Vagina (tissue), 2 donors: ENCODE measurements at regions not wholly inside any gene's neighbourhood (a gene's known extent, or its start where the extent isn't known, plus 50 kb on each side); places are given as distances from the start of the nearest gene placed in this dataset.

Experiments
- DNase-seq, 2 donors: peaks; one replicate each; pipeline ENCODE4 v3.0.0-alpha.2; 2017; ENCODE audit errors: extremely low spot score in 2 of 2
- H3K27ac ChIP-seq: fragments of 200-600 bp; sonication (generic); one replicate; pipeline ENCODE4 v1.5.1; 2019
- H3K27me3 ChIP-seq: fragments of 200-600 bp; sonication (generic); one replicate; pipeline ENCODE4 v1.5.1; 2019
- H3K36me3 ChIP-seq, 2 donors: fragments of 200-600 bp; sonication (generic); one replicate each; pipeline ENCODE4 v1.5.1; 2017 to 2019
- H3K4me1 ChIP-seq: fragments of 200-600 bp; sonication (generic); one replicate; pipeline ENCODE4 v1.5.1; 2019
- H3K4me3 ChIP-seq, 2 donors: fragments of 200-600 bp; sonication (generic); 1 replicate in 1 of 2; 2 replicates in 1 of 2; pipeline ENCODE4 v1.5.1; 2016 to 2019
- H3K9me3 ChIP-seq: fragments of 200-600 bp; sonication (generic); one replicate; pipeline ENCODE4 v1.5.1; 2019
- POLR2A ChIP-seq, 2 donors: fragments of 450-650 bp; IDR thresholded peaks; one replicate each; pipeline ENCODE4 v1.6.1; 2017; ENCODE audit warnings: antibody characterized with exemption in 2 of 2, mild to moderate bottlenecking in 2 of 2, moderate library complexity in 2 of 2
- POLR2AphosphoS5 ChIP-seq, 2 donors: sonication (generic); formaldehyde crosslinking; IDR thresholded peaks; one replicate each; pipeline ENCODE4 v1.9.0; 2017; ENCODE audit warnings: antibody characterized with exemption in 2 of 2, mild to moderate bottlenecking in 2 of 2, low read depth in 1 of 2; ENCODE audit not compliant: insufficient read depth in 1 of 2
- intact Hi-C: fragments of 100-400 bp; cut with DNase I; formaldehyde crosslinking; loops from one replicate; pipeline ENCODE4 v1.15.1; 2023
- TF ChIP-seq, protein P1 (sequence below), 3 experiments: fragments of 450-650 bp in 2 of 3; fragments of 200-600 bp in 1 of 3; sonication (generic) in 1 of 3; IDR thresholded peaks; one replicate each; pipeline ENCODE4 v1.5.1; 2017 to 2019; ENCODE audit warnings: antibody characterized with exemption in 3 of 3, mild to moderate bottlenecking in 2 of 3, moderate library complexity in 2 of 3

DNA sequence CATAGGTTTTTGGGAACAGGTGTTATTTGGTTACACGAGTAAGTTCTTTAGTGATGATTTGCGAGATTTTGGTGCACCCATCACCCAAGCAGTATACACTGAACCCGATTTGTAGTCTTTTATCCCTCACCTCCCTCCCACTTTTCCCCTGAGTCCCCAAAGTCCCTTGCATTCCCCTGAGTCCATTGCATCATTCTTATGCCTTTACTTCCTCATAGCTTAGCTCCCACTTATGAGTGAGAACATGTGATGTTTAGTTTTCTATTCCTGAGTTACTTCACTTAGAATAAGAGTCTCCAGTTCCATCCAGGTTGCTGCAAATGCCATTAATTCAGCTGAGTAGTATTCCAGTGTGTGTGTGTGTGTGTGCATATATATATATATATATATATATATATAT, 97.2 kb upstream of the EDNRB start:
- no peaks in the 10 kb centered on the region for H3K36me3 ChIP-seq
- DNase-seq: no peak
- TF ChIP-seq POLR2A (IDR thresholded peaks at IDR 0.05): no peak
- TF ChIP-seq POLR2AphosphoS5 (IDR thresholded peaks at IDR 0.05; ENCODE audit: insufficient read depth in 1 of 2, low read depth in 1 of 2): no peak
- TF ChIP-seq, protein P1, sequence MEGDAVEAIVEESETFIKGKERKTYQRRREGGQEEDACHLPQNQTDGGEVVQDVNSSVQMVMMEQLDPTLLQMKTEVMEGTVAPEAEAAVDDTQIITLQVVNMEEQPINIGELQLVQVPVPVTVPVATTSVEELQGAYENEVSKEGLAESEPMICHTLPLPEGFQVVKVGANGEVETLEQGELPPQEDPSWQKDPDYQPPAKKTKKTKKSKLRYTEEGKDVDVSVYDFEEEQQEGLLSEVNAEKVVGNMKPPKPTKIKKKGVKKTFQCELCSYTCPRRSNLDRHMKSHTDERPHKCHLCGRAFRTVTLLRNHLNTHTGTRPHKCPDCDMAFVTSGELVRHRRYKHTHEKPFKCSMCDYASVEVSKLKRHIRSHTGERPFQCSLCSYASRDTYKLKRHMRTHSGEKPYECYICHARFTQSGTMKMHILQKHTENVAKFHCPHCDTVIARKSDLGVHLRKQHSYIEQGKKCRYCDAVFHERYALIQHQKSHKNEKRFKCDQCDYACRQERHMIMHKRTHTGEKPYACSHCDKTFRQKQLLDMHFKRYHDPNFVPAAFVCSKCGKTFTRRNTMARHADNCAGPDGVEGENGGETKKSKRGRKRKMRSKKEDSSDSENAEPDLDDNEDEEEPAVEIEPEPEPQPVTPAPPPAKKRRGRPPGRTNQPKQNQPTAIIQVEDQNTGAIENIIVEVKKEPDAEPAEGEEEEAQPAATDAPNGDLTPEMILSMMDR (IDR thresholded peaks at IDR 0.05): no peak
- no peaks in the 10 kb centered on the region for H3K4me1 ChIP-seq
- H3K27ac ChIP-seq: no peak overlapping the region
- no peak overlapping the region for H3K4me3 ChIP-seq
- no peaks in the 10 kb centered on the region for H3K9me3 ChIP-seq
- H3K27me3 ChIP-seq: no peaks in the 10 kb centered on the region
- intact Hi-C loops: no loop called here

DNA sequence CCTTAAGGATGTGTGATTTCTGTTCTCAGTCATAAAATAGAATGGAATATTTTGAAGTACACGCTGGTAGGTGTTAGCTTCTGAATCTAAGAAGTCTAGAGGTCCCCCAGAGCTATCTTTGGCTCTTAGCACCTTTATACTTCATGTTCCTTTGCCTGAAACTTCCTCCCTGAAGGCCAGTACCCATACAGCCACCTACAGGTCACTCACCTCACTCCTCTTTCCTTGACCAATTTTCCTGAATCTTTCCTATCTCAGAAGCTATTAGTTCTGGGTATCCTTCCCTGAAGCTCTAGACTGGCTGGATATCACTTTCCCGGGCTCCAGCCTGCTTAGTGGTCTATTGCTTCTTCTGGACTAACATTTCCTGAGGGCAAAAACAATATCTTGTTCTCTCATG, 93.4 kb upstream of the EDNRB start:
- Histone ChIP-seq H3K9me3 (no peaks in the 10 kb centered on the region), H3K4me3 (no peak overlapping the region), H3K4me1 (no peaks in the 10 kb centered on the region), H3K36me3 (no peaks in the 10 kb centered on the region), H3K27me3 (no peaks in the 10 kb centered on the region), H3K27ac (no peak overlapping the region)
- DNase-seq: no peak
- intact Hi-C loops: no loop called here
- TF ChIP-seq, protein P1 (IDR thresholded peaks at IDR 0.05): no peak
- TF ChIP-seq POLR2AphosphoS5 (IDR thresholded peaks at IDR 0.05; ENCODE audit: insufficient read depth in 1 of 2, low read depth in 1 of 2): no peak
- TF ChIP-seq POLR2A (IDR thresholded peaks at IDR 0.05): no peak

DNA sequence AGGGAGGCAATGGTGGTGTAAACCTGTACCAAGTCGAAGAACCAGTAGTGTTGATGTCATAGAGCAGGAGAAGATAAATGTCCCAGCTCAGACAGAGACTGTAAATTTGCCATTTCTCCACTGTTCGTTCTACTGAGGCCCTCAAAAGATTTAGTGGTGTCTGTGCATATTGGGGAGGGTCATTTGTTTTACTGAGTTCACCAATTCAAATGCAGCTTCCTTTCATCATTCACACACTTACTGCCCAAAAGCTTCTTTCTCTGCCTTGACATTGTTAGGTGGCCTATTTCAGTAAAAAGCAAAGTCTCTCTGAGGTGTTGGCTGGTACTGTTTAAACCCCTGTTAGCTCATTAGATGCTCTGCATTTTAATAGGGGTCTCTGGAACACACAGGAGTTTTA, 86.2 kb upstream of the EDNRB start:
- H3K27me3 ChIP-seq: no peaks in the 10 kb centered on the region
- H3K4me3 ChIP-seq: no peak overlapping the region
- H3K4me1 ChIP-seq: no peaks in the 10 kb centered on the region
- H3K36me3 ChIP-seq: no peaks in the 10 kb centered on the region
- DNase-seq: no peak
- H3K9me3 ChIP-seq: no peaks in the 10 kb centered on the region
- TF ChIP-seq POLR2AphosphoS5 (IDR thresholded peaks at IDR 0.05; ENCODE audit: insufficient read depth in 1 of 2, low read depth in 1 of 2): no peak
- no peak for TF ChIP-seq POLR2A (IDR thresholded peaks at IDR 0.05)
- TF ChIP-seq, protein P1 (IDR thresholded peaks at IDR 0.05): no peak
- no peak overlapping the region for H3K27ac ChIP-seq
- intact Hi-C loops: no loop called here

DNA sequence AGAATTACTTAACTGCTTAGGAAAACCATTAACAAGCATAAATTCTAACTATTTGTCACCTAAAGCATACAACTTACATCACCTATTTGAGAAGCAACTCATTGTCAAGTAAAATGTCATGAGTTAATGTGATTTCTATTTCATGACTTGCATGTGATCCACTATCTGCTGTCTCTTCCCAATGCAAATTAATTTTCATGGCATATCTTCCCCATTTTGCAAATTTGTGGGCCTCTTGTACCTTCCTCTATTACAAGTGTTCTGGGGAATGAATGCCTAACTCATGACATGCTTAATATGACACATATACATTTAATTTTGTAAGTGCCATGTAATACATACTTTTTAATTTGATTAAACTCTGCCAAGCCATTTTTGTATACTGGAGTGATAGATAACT, 81.1 kb upstream of the EDNRB start:
- Histone ChIP-seq H3K9me3 (no peaks in the 10 kb centered on the region), H3K4me3 (no peak overlapping the region), H3K27ac (no peak overlapping the region), H3K27me3 (no peaks in the 10 kb centered on the region), H3K36me3 (no peaks in the 10 kb centered on the region), H3K4me1 (no peaks in the 10 kb centered on the region)
- DNase-seq: no peak
- intact Hi-C loops: no loop called here
- no peak for TF ChIP-seq POLR2A (IDR thresholded peaks at IDR 0.05)
- TF ChIP-seq, protein P1 (IDR thresholded peaks at IDR 0.05): no peak
- TF ChIP-seq POLR2AphosphoS5 (IDR thresholded peaks at IDR 0.05; ENCODE audit: insufficient read depth in 1 of 2, low read depth in 1 of 2): no peak

DNA sequence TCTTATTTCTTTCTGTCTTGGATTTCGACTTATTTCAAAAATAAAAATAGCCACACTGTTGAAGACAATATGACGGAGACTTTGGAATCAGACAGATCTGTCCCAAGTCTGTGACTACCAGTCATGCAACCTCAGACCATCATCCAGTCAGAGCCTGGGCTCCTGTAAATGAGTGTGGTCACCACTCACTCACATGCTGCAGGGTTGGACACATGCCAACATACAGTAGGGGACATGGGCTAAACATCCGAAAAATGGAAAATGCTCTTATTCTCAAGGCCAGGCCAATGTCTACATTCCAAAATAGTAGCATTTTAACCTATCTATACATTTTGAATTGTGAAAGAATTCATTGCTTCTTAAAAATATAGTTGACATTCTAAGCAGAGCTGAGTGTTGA, 75.5 kb upstream of the EDNRB start:
- Histone ChIP-seq H3K36me3 (no peaks in the 10 kb centered on the region), H3K27ac (no peak overlapping the region), H3K27me3 (no peaks in the 10 kb centered on the region), H3K4me1 (no peaks in the 10 kb centered on the region), H3K9me3 (no peaks in the 10 kb centered on the region), H3K4me3 (no peak overlapping the region)
- intact Hi-C loops: no loop called here
- TF ChIP-seq, protein P1 (IDR thresholded peaks at IDR 0.05): no peak
- no peak for DNase-seq
